HL-60/S4 (cell line): ENCODE measurements at regions not wholly inside any gene's neighbourhood (a gene's known extent, or its start where the extent isn't known, plus 50 kb on each side); places are given as distances from the start of the nearest gene placed in this dataset.
"Not testable (repeated sequence)": the region's sequence is repeated elsewhere in the genome, so short reads cannot be mapped to it uniquely, and the experiment has no call there.

ENCODE experiments used
- in situ Hi-C: fragments of 300-500 bp; cut with MboI; formaldehyde crosslinking; loops from 2 replicates; pipeline ENCODE4 v1.14.3; 2022; ENCODE audit warnings: low sequenced_read_pairs

DNA sequence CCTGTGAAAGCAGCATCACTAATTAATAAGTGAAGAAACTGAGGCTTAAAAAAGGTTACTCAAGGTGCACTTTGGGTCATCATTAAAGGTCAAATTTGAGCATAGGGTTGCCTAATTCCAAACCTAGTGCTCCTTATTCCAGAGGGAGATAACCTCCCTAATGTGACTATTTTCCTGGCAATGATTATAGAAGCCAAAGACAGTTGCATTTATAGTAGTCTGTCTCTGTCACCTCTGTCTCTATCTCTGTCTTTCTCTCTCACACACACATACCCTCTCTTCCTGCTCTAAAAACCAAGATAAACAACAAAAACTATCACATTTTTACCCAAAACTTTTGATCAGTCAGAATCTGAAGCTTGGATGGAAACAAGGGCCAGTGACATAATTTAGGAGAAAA lies 172.0 kb upstream of the LMCD1 start:
- in situ Hi-C loops = no loop called here

DNA sequence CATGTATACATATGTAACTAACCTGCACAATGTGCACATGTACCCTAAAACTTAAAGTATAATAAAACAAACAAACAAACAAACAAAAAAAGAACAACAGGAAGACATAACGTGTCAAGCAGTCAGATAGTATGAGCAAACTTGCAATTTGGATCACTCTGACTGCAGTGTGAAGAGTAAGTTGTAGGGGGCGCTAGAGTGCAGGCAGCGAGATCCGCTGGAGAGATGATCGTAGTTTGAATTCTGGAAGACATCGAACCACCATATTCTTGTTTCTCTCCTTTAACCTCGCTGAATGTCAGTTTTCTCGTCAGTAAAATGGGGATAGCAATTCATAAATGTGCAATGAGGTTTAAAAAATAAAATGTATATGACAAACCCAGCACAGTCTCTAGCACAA lies 165.2 kb upstream of the LMCD1 start:
- in situ Hi-C loops = no loop called here

- in situ Hi-C loops = no loop called here
Measured at GRCh38 chr3:8338424-8338823, 163.2 kb upstream of the LMCD1 start.

DNA sequence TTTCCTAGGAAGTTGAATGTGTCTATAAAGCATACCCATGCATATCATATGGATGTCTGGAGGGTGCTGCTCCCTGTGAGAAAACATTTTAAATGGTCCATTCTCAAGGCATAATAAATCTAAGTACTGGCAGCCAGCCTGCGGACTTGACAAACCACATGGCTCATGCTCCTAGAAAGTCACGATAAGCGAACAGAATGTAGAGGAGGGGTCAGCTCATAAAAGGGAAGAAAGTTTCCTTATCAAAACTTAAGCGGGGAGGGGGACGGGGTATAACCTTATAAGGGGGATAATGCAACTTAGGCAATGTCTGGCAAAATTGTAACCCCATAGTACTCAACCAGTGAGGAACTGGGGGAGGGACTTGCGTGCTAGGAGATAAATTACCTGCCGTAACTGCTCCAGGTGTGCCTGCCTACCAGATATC lies 159.8 kb upstream of the LMCD1 start:
- in situ Hi-C loops = no loop called here

GRCh38 chr3:8343058-8343457 lies 158.6 kb upstream of the LMCD1 start:
- in situ Hi-C loops = no loop called here

- in situ Hi-C loops = no loop called here
Measured at GRCh38 chr3:8345398-8345797, 156.2 kb upstream of the LMCD1 start.

GRCh38 chr3:8348076-8348475 lies 153.5 kb upstream of the LMCD1 start:
- in situ Hi-C loops = no loop called here

DNA sequence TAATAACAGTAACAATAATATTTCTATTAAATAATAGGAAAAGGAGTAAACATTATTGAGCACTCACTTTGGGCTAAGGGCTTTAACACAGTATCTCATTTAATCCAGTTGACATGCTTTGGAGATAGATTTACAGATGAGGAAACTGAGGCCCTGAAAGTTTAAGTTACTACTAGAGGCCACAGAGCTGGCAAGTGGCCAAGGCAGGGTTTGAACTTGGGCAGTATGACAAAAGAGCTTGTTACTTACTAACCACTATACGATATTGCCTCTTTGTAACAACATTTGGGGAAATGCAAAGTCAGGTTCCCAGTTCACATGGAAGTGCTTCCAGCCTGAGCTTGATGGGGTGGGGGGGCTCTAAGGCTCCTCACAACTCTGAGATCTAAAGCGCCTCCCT lies 149.1 kb upstream of the LMCD1 start:
- in situ Hi-C loops = no loop called here

DNA sequence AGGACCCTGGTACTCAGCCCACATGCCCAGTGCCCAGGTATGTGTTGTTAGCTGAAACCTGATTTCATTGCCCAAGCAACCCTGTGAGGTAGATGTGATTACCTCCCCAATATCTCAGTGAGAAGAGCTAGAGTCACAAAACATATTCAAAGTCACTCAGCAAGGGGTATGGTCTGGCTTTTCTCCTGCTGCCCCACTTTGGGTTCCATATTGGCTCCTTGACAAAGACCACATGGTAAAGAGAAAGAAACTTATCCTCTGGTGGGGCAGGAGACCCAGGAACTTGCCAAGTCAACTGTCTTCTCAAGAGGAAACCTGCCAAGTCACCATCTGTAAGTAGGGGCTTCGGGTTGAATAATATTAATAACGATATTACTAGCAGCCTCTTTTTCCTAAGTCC lies 148.3 kb upstream of the LMCD1 start:
- in situ Hi-C loops = no loop called here

GRCh38 chr3:8355346-8355745 lies 146.3 kb upstream of the LMCD1 start:
- in situ Hi-C loops = no loop called here

GRCh38 chr3:8356066-8356465 lies 145.6 kb upstream of the LMCD1 start:
- in situ Hi-C loops = not testable (repeated sequence)

- in situ Hi-C loops = no loop called here
Measured at GRCh38 chr3:8357859-8358258, 143.8 kb upstream of the LMCD1 start.

- in situ Hi-C loops = no loop called here
Measured at GRCh38 chr3:8359133-8359532, 142.5 kb upstream of the LMCD1 start.

DNA sequence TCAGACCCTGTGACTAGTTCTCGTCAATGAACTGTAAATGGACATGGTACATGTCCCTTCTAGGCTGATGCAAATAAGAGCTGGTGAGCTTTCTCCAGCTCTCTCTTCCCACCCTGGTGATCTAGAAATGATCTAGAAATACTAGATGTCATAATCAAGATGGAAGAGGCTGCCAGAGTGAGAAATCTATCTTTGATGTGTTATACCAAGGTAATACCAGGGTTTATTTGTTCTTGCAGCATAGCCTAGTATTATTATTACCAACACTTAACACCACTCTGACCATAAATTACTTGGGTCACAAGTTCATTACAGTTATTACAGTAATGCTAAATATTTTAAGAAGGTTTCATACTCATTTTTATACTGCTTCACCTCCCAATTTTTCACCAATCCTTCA lies 138.4 kb upstream of the LMCD1 start:
- in situ Hi-C loops = no loop called here

DNA sequence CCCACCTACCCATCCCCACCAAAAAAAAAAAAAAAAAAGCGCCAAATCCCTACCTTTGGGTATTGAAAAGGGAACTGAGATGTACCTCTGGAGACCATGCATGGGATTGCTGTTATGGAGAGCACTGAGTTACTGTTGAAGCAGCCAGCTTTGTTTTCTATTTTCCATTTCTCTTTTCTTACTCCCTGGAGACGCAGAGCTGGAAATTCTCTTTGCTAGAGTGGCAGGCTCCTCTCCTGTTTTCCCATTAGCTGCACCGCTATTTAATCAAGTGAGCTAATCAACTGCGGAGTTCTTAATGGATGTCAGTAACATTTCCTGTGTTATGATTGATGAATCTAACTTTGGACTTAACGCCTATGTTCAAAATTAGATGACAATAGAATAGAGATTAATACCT lies 136.1 kb upstream of the LMCD1 start:
- in situ Hi-C loops = no loop called here

DNA sequence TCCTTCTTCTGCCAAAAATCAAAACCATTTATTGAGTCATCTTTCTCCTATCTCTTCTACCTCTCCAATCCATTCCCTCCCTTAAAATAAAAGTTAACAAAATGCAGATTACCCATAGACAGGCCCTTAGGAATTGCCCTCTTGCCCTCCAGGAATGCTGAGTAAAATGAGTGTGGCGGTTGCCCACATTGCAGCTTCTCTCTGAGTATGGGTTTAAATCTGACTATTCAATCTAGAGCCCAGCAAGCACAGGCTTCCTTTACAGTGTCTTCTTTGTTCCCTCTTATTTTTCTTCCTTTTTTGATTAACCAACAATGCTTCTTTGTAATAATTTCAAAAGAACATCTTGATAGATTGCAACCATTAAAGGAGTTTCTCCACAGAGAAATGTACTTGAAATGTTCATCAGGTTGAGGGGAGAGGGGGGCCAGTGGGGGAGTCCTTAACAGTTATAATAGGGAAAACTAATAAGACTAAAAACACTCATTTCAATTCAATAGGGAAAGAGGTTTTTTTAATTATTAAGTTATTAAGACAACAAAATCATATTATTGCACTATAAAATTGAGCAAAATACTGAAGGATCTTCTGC lies 135.3 kb upstream of the LMCD1 start:
- in situ Hi-C loops = no loop called here

- in situ Hi-C loops = no loop called here
Measured at GRCh38 chr3:8368598-8368997, 133.0 kb upstream of the LMCD1 start.

DNA sequence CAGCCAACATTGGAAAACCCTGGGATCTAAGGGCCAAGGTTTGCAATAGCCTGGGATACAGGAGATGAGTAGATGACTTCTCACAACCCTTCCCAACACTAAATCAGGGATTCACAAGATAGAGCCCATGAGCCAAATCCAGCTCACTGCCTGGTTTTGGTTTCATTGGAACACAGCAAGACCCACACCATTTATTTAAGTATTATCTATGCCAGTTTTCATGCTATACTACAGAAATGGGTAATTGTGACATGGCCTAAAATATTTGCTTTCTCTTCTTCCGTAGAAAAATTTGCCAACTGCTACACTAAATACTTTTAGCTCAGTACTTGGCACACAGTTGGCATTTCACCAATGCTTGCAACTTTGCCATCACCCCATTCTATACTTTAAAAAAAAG lies 132.0 kb upstream of the LMCD1 start:
- in situ Hi-C loops = no loop called here

- in situ Hi-C loops = no loop called here
Measured at GRCh38 chr3:8371085-8371551, 130.5 kb upstream of the LMCD1 start.

DNA sequence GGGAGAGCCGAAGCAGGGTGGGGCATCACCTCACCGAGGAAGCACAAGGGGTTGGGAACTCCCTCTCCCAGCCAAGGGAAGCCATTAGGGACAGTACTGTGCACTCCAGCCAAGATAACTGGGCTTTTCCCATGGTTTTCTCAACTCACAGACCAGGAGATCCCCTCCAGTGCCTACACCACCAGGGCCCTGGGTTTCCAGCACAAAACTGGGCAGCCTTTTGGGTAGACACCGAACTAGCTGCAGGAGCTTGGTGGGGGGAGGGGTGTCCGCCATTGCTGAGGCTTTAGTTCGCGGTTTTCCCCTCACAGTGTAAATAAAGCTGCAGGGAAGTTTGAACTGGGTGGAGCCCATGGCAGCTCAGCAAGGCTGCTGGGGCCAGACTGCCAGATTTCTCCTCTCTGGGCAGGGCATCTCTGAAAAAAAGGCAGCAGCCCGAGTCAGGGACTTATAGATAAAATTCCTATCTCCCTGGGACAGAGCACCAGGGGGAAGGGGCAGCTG lies 129.6 kb upstream of the LMCD1 start:
- in situ Hi-C loops = no loop called here

GRCh38 chr3:8380904-8381704 lies 120.5 kb upstream of the LMCD1 start:
- in situ Hi-C loops = no loop called here

DNA sequence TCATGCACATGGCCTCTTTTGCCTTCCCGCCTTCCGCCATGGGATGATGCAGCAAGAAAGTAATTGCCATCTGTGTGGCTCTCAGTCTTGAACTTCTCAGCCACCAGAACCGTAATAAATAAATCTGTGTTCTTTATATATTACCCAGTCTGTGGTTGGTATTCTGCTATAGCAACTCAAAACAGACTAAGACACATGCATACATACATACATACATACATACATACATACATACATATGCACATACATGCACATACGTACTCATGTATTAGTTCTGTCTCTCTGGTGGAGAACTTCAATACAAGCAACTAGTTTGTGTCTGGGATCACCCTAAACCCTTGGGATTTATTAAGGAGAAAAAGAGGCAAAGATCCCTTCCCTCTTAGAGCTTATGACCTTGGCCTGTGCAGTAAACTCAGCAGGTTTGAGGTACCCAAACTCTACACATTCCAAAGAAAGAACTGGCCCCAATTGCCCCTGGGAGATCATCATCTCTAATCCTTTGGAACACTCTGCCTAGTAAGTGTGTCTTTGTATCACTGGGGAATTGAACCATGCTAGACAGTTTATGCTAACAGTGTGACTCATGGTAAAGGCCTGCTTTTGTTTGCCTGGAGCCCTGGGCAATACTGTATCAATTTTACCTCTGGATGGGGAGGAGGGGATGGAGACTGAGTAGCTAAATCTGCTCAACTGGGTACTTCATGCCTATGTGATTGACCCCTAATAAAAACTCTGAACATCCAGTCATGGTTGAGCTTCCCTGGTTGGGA lies 115.6 kb upstream of the LMCD1 start:
- in situ Hi-C loops = no loop called here
